Suprapubic skin (tissue), 4 donors: ENCODE measurements at regions not wholly inside any gene's neighbourhood (a gene's known extent, or its start where the extent isn't known, plus 50 kb on each side); places are given as distances from the start of the nearest gene placed in this dataset.

Experiments
- EP300 ChIP-seq: sonication (generic); formaldehyde crosslinking; IDR thresholded peaks from one replicate; pipeline ENCODE4 v1.6.1; 2017; ENCODE audit warnings: antibody characterized with exemption
- POLR2A ChIP-seq, 2 donors: fragments of 450-650 bp; IDR thresholded peaks; one replicate each; pipeline ENCODE4 v1.6.1; 2017; ENCODE audit warnings: antibody characterized with exemption in 2 of 2, mild to moderate bottlenecking in 2 of 2, moderate library complexity in 2 of 2
- POLR2AphosphoS5 ChIP-seq, 3 donors: sonication (generic); formaldehyde crosslinking; IDR thresholded peaks; one replicate each; pipeline ENCODE4 v1.6.1; 2017; ENCODE audit warnings: antibody characterized with exemption in 3 of 3
- TF ChIP-seq, protein P1 (sequence below), 2 donors: fragments of 200-600 bp in 1 of 2; fragments of 450-650 bp in 1 of 2; sonication (generic) in 1 of 2; IDR thresholded peaks; one replicate each; pipeline ENCODE4 v1.5.1; 2016 to 2019; ENCODE audit warnings: antibody characterized with exemption in 2 of 2, mild to moderate bottlenecking in 1 of 2, moderate library complexity in 1 of 2

DNA sequence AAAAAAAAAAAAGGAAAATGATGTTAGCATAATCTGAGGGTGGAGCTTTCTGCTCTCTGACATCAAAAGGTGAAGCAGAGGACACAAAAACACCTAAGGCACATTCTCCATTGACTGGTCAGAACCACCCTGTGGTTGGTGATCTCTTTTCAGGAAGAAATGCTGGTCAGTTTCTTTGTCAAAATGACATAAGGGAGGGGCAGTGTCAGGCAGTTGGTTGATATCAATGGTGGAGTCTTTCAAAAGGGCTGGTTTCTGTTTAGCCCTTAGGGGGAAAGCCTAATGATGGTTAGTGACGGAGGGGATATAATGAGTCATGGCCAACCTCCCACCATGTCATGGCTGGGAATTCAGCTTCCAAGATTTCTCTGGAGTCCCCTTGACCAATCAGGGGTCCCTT, 185.9 kb upstream of the GBE1 start:
- TF ChIP-seq, protein P1, sequence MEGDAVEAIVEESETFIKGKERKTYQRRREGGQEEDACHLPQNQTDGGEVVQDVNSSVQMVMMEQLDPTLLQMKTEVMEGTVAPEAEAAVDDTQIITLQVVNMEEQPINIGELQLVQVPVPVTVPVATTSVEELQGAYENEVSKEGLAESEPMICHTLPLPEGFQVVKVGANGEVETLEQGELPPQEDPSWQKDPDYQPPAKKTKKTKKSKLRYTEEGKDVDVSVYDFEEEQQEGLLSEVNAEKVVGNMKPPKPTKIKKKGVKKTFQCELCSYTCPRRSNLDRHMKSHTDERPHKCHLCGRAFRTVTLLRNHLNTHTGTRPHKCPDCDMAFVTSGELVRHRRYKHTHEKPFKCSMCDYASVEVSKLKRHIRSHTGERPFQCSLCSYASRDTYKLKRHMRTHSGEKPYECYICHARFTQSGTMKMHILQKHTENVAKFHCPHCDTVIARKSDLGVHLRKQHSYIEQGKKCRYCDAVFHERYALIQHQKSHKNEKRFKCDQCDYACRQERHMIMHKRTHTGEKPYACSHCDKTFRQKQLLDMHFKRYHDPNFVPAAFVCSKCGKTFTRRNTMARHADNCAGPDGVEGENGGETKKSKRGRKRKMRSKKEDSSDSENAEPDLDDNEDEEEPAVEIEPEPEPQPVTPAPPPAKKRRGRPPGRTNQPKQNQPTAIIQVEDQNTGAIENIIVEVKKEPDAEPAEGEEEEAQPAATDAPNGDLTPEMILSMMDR (IDR thresholded peaks at IDR 0.05): no peak
- TF ChIP-seq POLR2AphosphoS5 (IDR thresholded peaks at IDR 0.05) (no peak), POLR2A (IDR thresholded peaks at IDR 0.05) (no peak), EP300 (no peak)
